COLO668 (cell line): ENCODE measurements at regions not wholly inside any gene's neighbourhood (a gene's known extent, or its start where the extent isn't known, plus 50 kb on each side); places are given as distances from the start of the nearest gene placed in this dataset.
"Not testable (repeated sequence)": the region's sequence is repeated elsewhere in the genome, so short reads cannot be mapped to it uniquely, and the experiment has no call there.

ENCODE experiments used
- DNase-seq: peaks from one replicate; lab custom pipeline; 2025; ENCODE audit not compliant: unreplicated experiment; lab: John Stamatoyannopoulos, UW

DNA sequence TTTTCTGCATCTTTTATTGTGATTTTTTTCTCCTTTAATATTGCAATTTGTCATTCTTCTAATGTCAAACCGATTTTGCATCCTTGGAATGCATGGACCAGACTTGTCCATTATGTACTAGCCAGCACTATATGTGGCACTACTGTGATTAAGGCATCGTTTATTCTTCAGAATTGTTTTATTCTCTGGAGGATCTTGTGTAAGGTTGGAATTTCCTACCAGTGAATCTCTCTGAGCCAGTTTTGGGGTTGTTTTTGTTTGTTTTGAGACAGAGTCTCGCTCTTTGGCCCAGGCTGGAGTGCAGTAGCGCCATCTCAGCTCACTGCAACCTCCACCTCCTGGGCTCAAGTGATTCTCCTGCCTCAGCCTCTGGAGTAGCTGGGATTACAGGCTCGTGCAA is 58.5 kb downstream of the IGLL5 start:
- no peak for DNase-seq

DNA sequence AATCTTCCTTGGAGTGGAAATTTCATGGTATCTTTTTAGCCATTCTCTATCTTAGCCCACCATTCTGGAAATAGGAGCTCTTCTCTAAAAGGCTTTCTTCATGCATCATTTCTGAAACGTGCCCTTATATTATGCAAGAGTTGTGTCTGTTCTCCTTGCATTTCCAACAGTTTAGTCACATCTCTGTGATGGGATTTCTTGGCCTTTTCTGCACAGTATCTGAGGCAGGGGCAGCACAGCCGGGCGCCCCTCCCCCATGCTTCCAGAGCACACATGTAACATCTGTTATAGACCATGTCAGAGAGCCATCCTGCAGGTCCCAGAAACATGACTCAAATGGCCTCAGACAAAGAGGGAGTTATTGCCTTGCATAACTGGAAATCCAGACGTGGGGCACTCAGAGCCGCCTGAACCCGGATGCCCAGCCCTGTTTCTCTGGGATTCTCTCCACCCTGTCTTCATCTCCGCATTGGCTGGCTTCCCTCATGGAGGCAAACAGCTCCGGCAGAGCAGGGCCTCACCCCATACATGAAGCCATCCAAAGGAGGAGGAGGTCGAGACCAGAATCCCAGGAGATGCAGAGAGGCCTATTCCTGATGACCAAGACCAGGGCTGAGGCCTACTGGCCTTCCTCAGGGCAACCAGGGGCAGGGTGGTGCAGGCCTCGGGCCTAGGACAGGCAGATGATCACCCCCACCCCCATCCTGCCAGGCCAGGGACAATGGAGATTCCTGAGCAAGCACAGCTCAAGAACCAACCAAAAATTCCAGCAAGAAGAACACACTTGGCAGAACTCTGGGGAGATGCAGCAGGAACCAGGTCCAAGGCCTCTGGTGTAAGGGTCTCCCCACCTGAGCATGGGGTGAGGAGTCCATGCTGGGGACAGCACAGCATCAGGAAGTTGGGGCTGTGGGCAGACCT is 61.3 kb downstream of the IGLL5 start:
- DNase-seq = no peak

GRCh38 chr22:22949953-22950352 is 62.3 kb downstream of the IGLL5 start:
- no peak for DNase-seq

DNA sequence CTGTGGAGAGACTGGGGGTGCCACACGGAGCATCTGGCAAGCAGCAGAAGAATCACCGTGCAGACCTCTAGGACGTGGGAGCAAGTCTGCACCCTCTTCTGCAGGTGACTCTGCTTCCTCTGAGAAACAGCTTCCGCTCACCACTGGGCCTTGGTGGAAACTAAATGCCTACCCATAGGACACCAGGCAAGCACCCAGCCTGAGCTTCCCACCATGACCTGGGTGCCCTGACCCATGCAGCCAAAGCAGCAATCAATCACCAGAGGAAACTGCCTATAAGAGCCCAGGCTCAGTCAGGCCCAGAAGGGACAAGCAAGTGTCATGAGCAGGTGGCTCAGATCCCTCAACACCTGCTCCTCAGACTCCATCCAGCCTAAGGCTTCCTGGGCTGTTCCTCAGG is 63.4 kb downstream of the IGLL5 start:
- no peak for DNase-seq

DNA sequence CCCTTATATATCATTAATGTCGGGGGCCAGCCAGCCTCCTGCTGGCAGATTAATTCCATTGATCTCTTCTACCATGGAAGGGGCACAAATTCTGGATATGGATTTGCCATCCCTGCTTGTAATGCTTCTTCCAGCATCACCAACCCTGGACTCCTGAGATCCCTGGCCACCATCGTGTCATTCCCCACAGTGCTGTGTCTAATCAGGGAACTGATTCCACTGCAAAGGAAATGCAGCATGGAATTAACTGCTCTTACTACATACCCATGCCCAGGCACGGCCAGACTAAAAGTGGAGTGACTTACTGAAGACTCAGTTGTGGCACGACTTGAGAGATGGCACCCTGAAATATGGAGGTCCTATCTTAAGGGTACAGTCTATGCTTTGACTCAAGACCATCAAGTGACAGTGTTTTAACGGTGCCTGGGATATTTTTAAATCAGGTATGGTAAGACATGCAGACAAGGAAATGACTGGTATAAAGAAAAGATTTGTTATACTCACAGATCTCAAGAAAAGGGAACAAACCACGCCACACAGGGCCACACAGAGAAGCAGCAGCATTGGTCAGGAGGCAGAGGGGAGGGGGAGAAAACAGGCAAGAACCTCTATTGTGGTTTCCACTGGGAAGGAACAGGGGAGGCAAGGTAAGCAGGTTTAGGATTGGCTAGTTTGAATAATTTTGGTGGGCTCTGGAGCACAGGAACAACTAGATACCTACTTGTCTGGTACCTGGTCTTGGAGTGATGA is 65.1 kb downstream of the IGLL5 start:
- DNase-seq = no peak

GRCh38 chr22:22953791-22954190 is 66.2 kb downstream of the IGLL5 start:
- no peak for DNase-seq

DNA sequence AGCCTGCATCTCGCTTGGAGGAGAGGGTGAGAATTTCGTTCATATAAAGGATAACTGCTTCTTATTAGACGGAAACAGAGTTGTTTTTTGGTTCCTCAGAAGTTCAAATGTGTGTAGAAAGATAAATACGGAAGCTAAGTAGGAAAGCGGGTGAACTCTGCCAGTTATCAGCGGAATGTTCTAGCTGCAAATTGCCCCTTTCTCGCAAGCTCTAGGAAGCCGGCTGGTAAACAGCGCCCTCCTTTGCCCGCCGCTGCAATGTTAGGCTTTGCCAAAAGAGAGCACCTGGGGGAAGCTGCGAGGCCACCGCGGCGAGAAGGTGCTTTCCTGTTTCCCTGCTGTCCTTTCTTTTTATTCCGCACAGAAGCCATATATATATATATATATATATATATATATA is 67.0 kb downstream of the IGLL5 start:
- peak; percentile 40 for DNase-seq

DNA sequence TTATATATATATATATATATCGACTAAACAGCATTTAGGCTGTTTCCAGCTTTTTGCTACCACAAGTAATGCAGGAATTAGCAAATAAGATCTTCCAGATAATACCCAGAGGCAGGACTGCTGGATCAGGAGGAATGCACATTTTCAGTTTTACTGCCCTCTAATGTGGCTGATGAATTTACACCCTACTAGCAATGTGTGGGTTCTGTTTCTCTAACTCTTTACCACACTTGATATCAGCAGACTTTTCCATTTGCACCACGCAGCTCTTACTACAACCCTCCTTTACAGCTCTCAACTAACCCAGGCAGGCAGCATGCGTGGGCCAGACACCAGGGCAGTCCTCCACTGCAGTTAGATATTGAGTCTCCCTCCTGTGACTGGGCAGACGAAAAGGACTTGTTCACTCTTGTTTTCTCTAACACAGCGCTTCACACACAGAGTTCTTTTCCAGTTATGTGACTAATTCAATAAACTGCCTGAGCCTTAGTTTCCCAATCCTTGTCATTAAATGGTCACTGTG is 67.7 kb downstream of the IGLL5 start:
- DNase-seq = no peak

DNA sequence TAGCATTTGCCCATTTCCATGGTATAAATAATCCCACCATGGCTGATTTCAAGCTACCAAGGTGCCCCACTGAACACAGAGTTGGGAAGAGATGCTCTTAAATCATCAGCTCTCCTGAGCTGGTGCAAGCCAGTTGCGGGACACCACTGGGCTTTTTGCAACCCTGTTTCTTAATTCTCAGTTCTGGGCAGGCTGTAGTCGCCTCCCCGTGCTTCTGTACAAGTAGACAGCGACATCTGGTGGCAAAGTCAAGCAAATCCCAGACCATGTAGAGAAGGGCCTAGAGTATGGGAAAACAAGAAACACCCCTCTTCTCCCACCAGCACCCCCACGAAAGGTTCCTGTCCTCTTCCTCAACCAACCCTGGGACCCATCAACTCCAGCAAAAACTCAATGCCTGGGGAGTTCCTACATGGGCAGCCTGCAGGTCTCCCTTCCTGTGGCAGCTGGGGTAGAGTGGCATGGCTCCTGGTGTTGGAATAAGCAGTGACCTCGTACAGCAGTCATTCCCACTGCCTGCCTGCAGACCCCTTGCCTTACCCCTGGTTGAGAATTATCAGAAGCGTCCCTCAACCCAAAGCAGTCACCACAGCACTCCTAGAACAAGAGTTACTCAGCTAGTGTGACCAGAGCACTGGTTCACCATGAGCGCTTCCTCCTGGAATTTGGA is 68.4 kb downstream of the IGLL5 start:
- DNase-seq = peak; percentile 51

DNA sequence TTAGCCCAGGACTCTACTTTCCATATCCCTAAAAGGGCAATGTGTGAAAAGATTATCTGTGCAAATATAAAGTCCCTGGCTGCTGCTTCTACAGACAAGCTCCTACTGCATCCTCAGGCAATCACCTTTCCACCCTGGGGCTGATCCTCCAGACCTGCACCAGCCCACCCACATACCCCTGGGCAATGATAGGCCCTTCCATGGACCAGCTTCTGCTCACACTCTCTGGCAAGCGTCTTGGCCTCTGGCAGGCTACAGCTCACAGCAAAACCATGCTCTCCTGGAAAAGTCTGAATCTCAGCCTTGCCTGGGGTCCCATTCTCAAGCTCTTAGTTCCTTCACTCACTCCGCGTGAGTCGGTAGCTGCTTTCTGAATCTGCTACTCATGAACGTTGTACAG is 69.5 kb downstream of the IGLL5 start:
- DNase-seq = no peak

DNA sequence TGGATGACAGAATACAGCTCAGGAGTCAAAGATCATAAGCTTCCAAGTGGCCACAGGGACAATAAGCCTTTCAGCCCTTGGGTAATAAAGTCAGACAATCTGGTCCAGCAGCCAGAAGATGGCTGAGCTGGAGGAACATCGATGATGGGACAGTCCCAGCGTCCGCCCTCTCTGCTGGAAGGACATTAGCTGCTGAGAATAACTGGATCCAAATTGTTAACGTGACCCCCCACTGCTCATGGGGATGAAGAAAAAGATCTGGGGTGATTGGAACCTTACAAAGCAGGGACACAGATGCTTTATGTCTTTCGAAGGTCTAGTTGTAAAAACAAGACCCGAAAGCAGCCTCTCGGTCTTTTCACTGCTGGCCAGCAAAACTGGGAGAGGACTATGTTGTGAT is 71.0 kb downstream of the IGLL5 start:
- no peak for DNase-seq

GRCh38 chr22:22959147-22959827 is 71.7 kb downstream of the IGLL5 start:
- peak; percentile 84 for DNase-seq

DNA sequence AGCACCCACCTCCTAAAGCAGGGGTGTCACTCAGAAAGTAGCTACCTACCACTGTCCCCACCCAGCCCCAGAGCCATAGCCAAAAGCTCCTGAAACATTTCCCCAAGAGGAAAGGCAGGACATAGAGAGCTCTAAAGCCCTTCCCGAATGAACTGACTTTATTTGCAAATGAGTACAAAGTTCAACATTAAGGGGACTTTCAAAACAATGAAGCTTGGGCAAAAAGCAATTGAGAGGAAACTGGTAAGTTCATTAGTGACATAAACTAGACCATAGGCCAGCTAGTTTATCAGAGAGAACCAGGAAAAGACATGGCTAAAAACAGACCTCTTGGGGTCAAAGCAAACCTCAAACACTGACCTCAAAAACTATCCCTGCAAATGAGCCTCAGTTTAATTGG is 72.7 kb downstream of the IGLL5 start:
- no peak for DNase-seq

- no peak for DNase-seq
These were observed 74.0 kb downstream of the IGLL5 start for GRCh38 chr22:22961574-22961973.

DNA sequence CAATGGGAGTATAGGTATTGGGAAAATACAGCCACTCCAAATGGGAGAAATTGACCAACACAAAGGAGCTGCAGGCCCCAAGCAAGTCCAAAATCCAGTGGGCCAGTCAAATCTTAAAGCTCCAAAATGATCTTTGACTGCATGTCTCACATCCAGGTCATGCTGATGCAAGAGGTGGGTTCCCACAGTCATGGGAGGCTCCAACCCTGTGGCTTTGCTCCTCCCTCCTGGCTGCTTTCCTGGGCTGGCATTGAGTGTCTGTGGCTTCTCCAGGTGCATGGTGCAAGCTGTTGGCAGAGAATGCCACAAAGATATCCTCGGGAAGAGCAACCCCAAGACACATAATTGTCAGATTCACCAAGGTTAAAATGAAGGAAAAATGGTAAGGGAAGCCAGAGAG is 80.8 kb downstream of the IGLL5 start:
- DNase-seq = no peak

DNA sequence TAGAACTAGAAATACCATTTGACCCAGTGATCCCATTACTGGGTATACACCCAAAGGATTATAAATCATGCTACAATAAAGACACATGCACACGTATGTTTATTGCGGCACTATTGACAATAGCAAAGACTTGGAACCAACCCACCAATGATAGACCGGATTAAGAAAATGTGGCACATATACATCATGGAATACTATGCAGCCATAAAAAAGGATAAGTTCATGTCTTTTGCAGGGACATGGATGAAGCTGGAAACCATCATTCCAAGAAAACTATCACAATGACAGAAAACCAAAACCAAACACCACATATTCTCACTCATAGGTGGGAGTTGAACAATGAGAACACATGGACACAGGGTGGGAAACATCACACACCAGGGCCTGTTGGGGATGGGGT is 85.0 kb downstream of the IGLL5 start:
- not testable (repeated sequence) for DNase-seq

- no peak for DNase-seq
These were observed 85.7 kb downstream of the IGLL5 start for GRCh38 chr22:22973336-22973735.

DNA sequence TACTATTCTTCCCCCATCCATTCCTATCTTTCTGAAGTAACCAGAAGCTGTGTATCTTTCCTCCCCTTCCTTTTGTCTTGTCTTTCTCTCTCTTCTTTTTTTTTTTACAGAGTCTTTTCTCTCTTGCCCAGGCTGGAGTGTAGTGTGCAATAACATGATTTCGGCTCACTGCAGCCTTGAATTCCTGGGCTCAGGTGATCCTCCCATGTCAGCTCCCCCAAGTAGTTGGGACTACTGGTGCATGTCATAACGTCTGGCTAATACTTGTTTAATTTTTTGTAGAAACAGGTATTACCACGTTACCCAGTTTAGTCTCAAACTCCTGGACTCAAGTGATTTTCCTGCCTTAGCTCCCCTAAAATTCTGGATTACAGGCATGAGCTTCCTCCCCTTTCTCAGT is 86.5 kb downstream of the IGLL5 start:
- DNase-seq = no peak

- DNase-seq = no peak
These were observed 87.4 kb downstream of the IGLL5 start for GRCh38 chr22:22974795-22975580.
